Right lobe of liver (tissue), 6 donors: ENCODE measurements at regions not wholly inside any gene's neighbourhood (a gene's known extent, or its start where the extent isn't known, plus 50 kb on each side); places are given as distances from the start of the nearest gene placed in this dataset.
"Not testable (repeated sequence)": the region's sequence is repeated elsewhere in the genome, so short reads cannot be mapped to it uniquely, and the experiment has no call there.

Source experiments
- ATAC-seq, 4 donors: fragments of 200-7000 bp; cut with Tn5 transposase; one replicate each; pipeline ENCODE4 v1.9.1; 2020; ENCODE audit warnings: mild to moderate bottlenecking in 4 of 4, moderate library complexity in 4 of 4
- DNase-seq, 3 donors: peaks; one replicate each; pipeline ENCODE4 v3.0.0-alpha.2; 2020
- H3K27ac ChIP-seq, 3 donors: fragments of 200-600 bp; one replicate each; pipeline ENCODE4 v1.8.0; 2022
- H3K27me3 ChIP-seq, 2 donors: fragments of 200-600 bp; one replicate each; pipeline ENCODE4 v1.8.0; 2022
- H3K36me3 ChIP-seq, 4 donors: fragments of 200-600 bp; sonication (generic) in 1 of 4; one replicate each; pipeline versions ENCODE4 v1.5.1 to v1.8.0; 2017 to 2022; ENCODE audit warnings: control low read depth in 1 of 4
- H3K4me1 ChIP-seq, 4 donors: fragments of 200-600 bp; sonication (generic) in 1 of 4; one replicate each; pipeline versions ENCODE4 v1.5.1 to v1.8.0; 2017 to 2022; ENCODE audit warnings: control low read depth in 1 of 4
- H3K4me3 ChIP-seq, 3 donors: fragments of 200-600 bp; one replicate each; pipeline ENCODE4 v1.8.0; 2022
- H3K9me3 ChIP-seq, 4 donors: fragments of 200-600 bp; sonication (generic) in 1 of 4; one replicate each; pipeline versions ENCODE4 v1.5.1 to v1.8.0; 2017 to 2022; ENCODE audit warnings: control low read depth in 1 of 4
- CTCF ChIP-seq, 4 donors: fragments of 200-600 bp in 3 of 4; fragments of 450-650 bp in 1 of 4; IDR thresholded peaks; one replicate each; pipeline versions ENCODE4 v1.5.1 to v1.8.0; 2016 to 2022; ENCODE audit warnings: antibody characterized with exemption in 4 of 4, mild to moderate bottlenecking in 2 of 4
- POLR2A ChIP-seq: fragments of 450-650 bp; IDR thresholded peaks from one replicate; pipeline ENCODE4 v1.6.1; 2017; ENCODE audit warnings: antibody characterized with exemption, mild to moderate bottlenecking
- WGBS: methylation state at CpG from one replicate; pipeline ENCODE4 v1.1.6; 2018; ENCODE audit warnings: low coverage, low lambda C conversion rate; ENCODE audit not compliant: insufficient coverage; ENCODE audit errors: missing lambda C conversion rate; 5-methylcytosine and 5-hydroxymethylcytosine counted together
- intact Hi-C, 2 donors: fragments of 100-400 bp; cut with DNase I; formaldehyde crosslinking; loops; one replicate each; pipeline versions ENCODE4 v1.11.2 to v1.14.1; 2022
- donor health status: DM: no; HTN: yes; CAD: no.
- donor health status: DM: no; HTN: no; CAD: no.
- donor health status: DM: no; HTN: no; CAD: no.
- donor health status: DM: no; HTN: yes; CAD: no.
- donor health status: DM: no; HTN: yes; CAD: no.

- ATAC-seq, H3K4me1 ChIP-seq, DNase-seq, H3K27ac ChIP-seq, H3K4me3 ChIP-seq, intact Hi-C loops, H3K27me3 ChIP-seq, H3K9me3 ChIP-seq, H3K36me3 ChIP-seq: not testable (repeated sequence)
- no CpG with 5 or more reads among the region's 28 CpGs for WGBS
These were observed 51.4 kb upstream of the INPP4B start for GRCh38 chr4:142897518-142897917.

GRCh38 chr4:142900622-142901021, 54.5 kb upstream of the INPP4B start:
- Histone ChIP-seq H3K27me3 (no peaks in the 10 kb centered on the region), H3K27ac (no peak overlapping the region), H3K4me3 (no peak overlapping the region), H3K36me3 (no peaks in the 10 kb centered on the region), H3K9me3 (no peaks in the 10 kb centered on the region), H3K4me1 (no peaks in the 10 kb centered on the region)
- TF ChIP-seq CTCF (IDR thresholded peaks at IDR 0.05): no peak
- no peak for TF ChIP-seq POLR2A
- WGBS: 100% methylated on average over 1 of the region's 1 CpG
- intact Hi-C loops: no loop called here
- no peak for ATAC-seq
- no peak for DNase-seq

- H3K27me3 ChIP-seq: no peaks in the 10 kb centered on the region
- no peaks in the 10 kb centered on the region for H3K4me1 ChIP-seq
- H3K27ac ChIP-seq: no peak overlapping the region
- H3K36me3 ChIP-seq: no peaks in the 10 kb centered on the region
- intact Hi-C loops: no loop called here
- H3K9me3 ChIP-seq: no peaks in the 10 kb centered on the region
- WGBS: 49% methylated on average over 5 of the region's 5 CpGs
- DNase-seq (no peak), ATAC-seq (no peak)
- H3K4me3 ChIP-seq: no peak overlapping the region
- TF ChIP-seq POLR2A (no peak), CTCF (IDR thresholded peaks at IDR 0.05) (no peak)
These were observed 55.1 kb upstream of the INPP4B start for GRCh38 chr4:142901166-142901662.

GRCh38 chr4:142903617-142904016, 57.5 kb upstream of the INPP4B start:
- H3K4me3 ChIP-seq, H3K4me1 ChIP-seq, H3K36me3 ChIP-seq, ATAC-seq, H3K27ac ChIP-seq, intact Hi-C loops, DNase-seq, H3K27me3 ChIP-seq, H3K9me3 ChIP-seq: not testable (repeated sequence)
- WGBS: 63% methylated on average over 2 of the region's 2 CpGs

GRCh38 chr4:142909908-142910307, 63.8 kb upstream of the INPP4B start:
- no peak for ATAC-seq
- H3K4me1 ChIP-seq: no peaks in the 10 kb centered on the region
- H3K27me3 ChIP-seq: no peaks in the 10 kb centered on the region
- H3K9me3 ChIP-seq: no peaks in the 10 kb centered on the region
- DNase-seq: no peak
- no peak overlapping the region for H3K4me3 ChIP-seq
- H3K36me3 ChIP-seq: no peaks in the 10 kb centered on the region
- intact Hi-C loops: no loop called here
- H3K27ac ChIP-seq: no peak overlapping the region
- TF ChIP-seq POLR2A (no peak), CTCF (IDR thresholded peaks at IDR 0.05) (no peak)
- 38% methylated on average over 2 of the region's 2 CpGs for WGBS

- ATAC-seq (no peak), DNase-seq (no peak)
- Histone ChIP-seq H3K27me3 (no peaks in the 10 kb centered on the region), H3K4me3 (no peak overlapping the region), H3K4me1 (no peaks in the 10 kb centered on the region), H3K36me3 (no peaks in the 10 kb centered on the region), H3K9me3 (no peaks in the 10 kb centered on the region), H3K27ac (no peak overlapping the region)
- 73% methylated on average over 1 of the region's 1 CpG for WGBS
- TF ChIP-seq CTCF (IDR thresholded peaks at IDR 0.05) (no peak), POLR2A (no peak)
- intact Hi-C loops: no loop called here
These were observed 66.9 kb upstream of the INPP4B start for GRCh38 chr4:142913034-142913433.
